SK-N-SH (cell line): ENCODE measurements at regions not wholly inside any gene's neighbourhood (a gene's known extent, or its start where the extent isn't known, plus 50 kb on each side); places are given as distances from the start of the nearest gene placed in this dataset.
A peak's percentile ranks its signal among the peaks of the same experiment; 100 is the strongest.

Experiments
- CTCF ChIA-PET: fragments of 300-600, 350-600 bp; formaldehyde crosslinking; extraction: SDS; loops from one replicate; lab custom pipeline; 2021; lab: Yijun Ruan, JAX
- POLR2A ChIA-PET: fragments of 350-600 bp; sonication (Branson Sonifier 250); formaldehyde crosslinking; extraction: SDS; loops from one replicate; lab custom pipeline; 2020; ENCODE audit warnings: antibody characterized with exemption, inconsistent platforms; lab: Yijun Ruan, JAX
- DNase-seq: peaks from one replicate; pipeline ENCODE4 v3.0.0; 2012
- H2AFZ ChIP-seq: fragments of 200-600 bp; sonication (generic); 2 replicates; pipeline ENCODE4 v1.8.1; 2016; ENCODE audit warnings: antibody characterized with exemption, mild to moderate bottlenecking, low read depth
- H3F3A ChIP-seq: fragments of 200-600 bp; sonication (generic); replicated peaks from 2 replicates; pipeline ENCODE3; 2016; ENCODE audit warnings: antibody characterized with exemption, mild to moderate bottlenecking; ENCODE audit not compliant: insufficient read depth
- H3K27ac ChIP-seq, 2 experiments: fragments of 200-500 bp in 1 of 2; fragments of 200-600 bp in 1 of 2; sonication (Bioruptor generic) in 1 of 2; sonication (generic), shearing (Covaris generic) in 1 of 2; 2 replicates each; pipeline versions ENCODE4 v1.5.1 to v1.6.1; 2014 to 2016; ENCODE audit warnings: low read depth in 2 of 2, inconsistent platforms in 1 of 2, low read length in 1 of 2, mild to moderate bottlenecking in 1 of 2, mixed read lengths in 1 of 2
- H3K27me3 ChIP-seq: fragments of 200-600 bp; sonication (generic), shearing (Covaris generic); 2 replicates; pipeline ENCODE4 v1.6.1; 2016; ENCODE audit warnings: mixed run types; ENCODE audit not compliant: insufficient read depth
- H3K36me3 ChIP-seq, 2 experiments: fragments of 200-500 bp in 1 of 2; fragments of 200-600 bp in 1 of 2; sonication (Bioruptor generic) in 1 of 2; sonication (generic) in 1 of 2; replicated peaks in 1 of 2; 2 replicates each; pipeline versions ENCODE3 to v1.5.1; 2014 to 2016; ENCODE audit warnings: low read length in 1 of 2, mild to moderate bottlenecking in 1 of 2; ENCODE audit not compliant: insufficient read depth in 2 of 2, control insufficient read depth in 1 of 2
- H3K4me1 ChIP-seq, 2 experiments: fragments of 200-500 bp in 1 of 2; fragments of 200-600 bp in 1 of 2; sonication (Bioruptor generic) in 1 of 2; sonication (generic), shearing (Covaris generic) in 1 of 2; 2 replicates each; pipeline versions ENCODE4 v1.5.1 to v1.6.1; 2014 to 2016; ENCODE audit warnings: low read depth in 1 of 2, low read length in 1 of 2, mixed run types in 1 of 2; ENCODE audit not compliant: insufficient read depth in 2 of 2, control insufficient read depth in 1 of 2
- H3K4me2 ChIP-seq: fragments of 200-600 bp; sonication (generic), shearing (Covaris generic); 2 replicates; pipeline ENCODE4 v1.6.1; 2017; ENCODE audit warnings: mixed run types
- H3K4me3 ChIP-seq, 2 experiments: fragments of 200-500 bp in 1 of 2; fragments of 200-600 bp in 1 of 2; sonication (Bioruptor generic) in 1 of 2; sonication (generic), shearing (Covaris generic) in 1 of 2; 2 replicates each; pipeline versions ENCODE4 v1.5.1 to v1.8.1; 2014 to 2016; ENCODE audit warnings: low read depth in 2 of 2, inconsistent platforms in 1 of 2, low read length in 1 of 2, mild to moderate bottlenecking in 1 of 2, mixed read lengths in 1 of 2, moderate library complexity in 1 of 2
- H3K79me2 ChIP-seq: fragments of 200-600 bp; sonication (generic); 2 replicates; pipeline ENCODE4 v1.8.1; 2017; ENCODE audit warnings: mild to moderate bottlenecking; ENCODE audit not compliant: insufficient read depth
- H3K9ac ChIP-seq: fragments of 200-600 bp; sonication (generic); 2 replicates; pipeline ENCODE4 v1.6.1; 2017; ENCODE audit warnings: mixed run types
- H3K9me2 ChIP-seq: fragments of 200-600 bp; sonication (generic); 2 replicates; pipeline ENCODE4 v1.6.1; 2017; ENCODE audit warnings: mixed run types
- H3K9me3 ChIP-seq: fragments of 200-600 bp; sonication (generic); 2 replicates; pipeline ENCODE4 v1.6.1; 2017; ENCODE audit warnings: mixed run types, mild to moderate bottlenecking, moderate library complexity
- H4K20me1 ChIP-seq: fragments of 200-600 bp; sonication (generic); 2 replicates; pipeline ENCODE4 v1.6.1; 2017; ENCODE audit warnings: mild to moderate bottlenecking, mixed run types; ENCODE audit not compliant: insufficient read depth
- CTCF ChIP-seq: fragments of 200-600 bp; sonication (generic); IDR thresholded peaks from 2 replicates; pipeline ENCODE4 v1.6.1; 2017; ENCODE audit warnings: antibody characterized with exemption, mild to moderate bottlenecking, moderate library complexity
- EP300 ChIP-seq, 2 experiments: IDR thresholded peaks; 2 replicates each; pipeline versions ENCODE4 v1.4.0 to v1.6.1; 2012; ENCODE audit warnings: borderline replicate concordance in 1 of 2, low read depth in 1 of 2, low read length in 1 of 2
- GABPA ChIP-seq: IDR thresholded peaks from 2 replicates; pipeline ENCODE4 v1.4.0; 2012; ENCODE audit warnings: low read depth, mild to moderate bottlenecking
- MXI1 ChIP-seq: IDR thresholded peaks from 2 replicates; pipeline ENCODE4 v1.6.1; 2012; ENCODE audit warnings: mild to moderate bottlenecking, low read depth, low read length, improper control_type of control experiment
- POLR2AphosphoS5 ChIP-seq: IDR thresholded peaks from 2 replicates; pipeline ENCODE4 v1.6.1; 2012; ENCODE audit warnings: low read depth, low read length
- RAD21 ChIP-seq: IDR thresholded peaks from 2 replicates; pipeline ENCODE4 v1.6.1; 2012; ENCODE audit warnings: mild to moderate bottlenecking, low read length
- RCOR1 ChIP-seq: fragments of 150-350 bp; IDR thresholded peaks from 2 replicates; pipeline ENCODE4 v1.6.1; 2017; ENCODE audit warnings: antibody characterized with exemption, low read length
- SIN3A ChIP-seq: IDR thresholded peaks from 2 replicates; pipeline ENCODE4 v1.6.1; 2012; ENCODE audit warnings: low read depth, mild to moderate bottlenecking, low read length, moderate library complexity, borderline replicate concordance
- TCF12 ChIP-seq: IDR thresholded peaks from 2 replicates; pipeline ENCODE4 v1.4.0; 2012
- YY1 ChIP-seq: IDR thresholded peaks from 2 replicates; pipeline ENCODE4 v1.4.0; 2012; ENCODE audit warnings: low read depth, mild to moderate bottlenecking
- WGBS: methylation state at CpG from one replicate; pipeline ENCODE4 v1.1.6; 2017; ENCODE audit warnings: low lambda C conversion rate; 5-methylcytosine and 5-hydroxymethylcytosine counted together
- TF ChIP-seq, protein P1 (sequence below): IDR thresholded peaks from 2 replicates; pipeline ENCODE4 v1.4.0; 2012; ENCODE audit warnings: low read depth, borderline replicate concordance

DNA sequence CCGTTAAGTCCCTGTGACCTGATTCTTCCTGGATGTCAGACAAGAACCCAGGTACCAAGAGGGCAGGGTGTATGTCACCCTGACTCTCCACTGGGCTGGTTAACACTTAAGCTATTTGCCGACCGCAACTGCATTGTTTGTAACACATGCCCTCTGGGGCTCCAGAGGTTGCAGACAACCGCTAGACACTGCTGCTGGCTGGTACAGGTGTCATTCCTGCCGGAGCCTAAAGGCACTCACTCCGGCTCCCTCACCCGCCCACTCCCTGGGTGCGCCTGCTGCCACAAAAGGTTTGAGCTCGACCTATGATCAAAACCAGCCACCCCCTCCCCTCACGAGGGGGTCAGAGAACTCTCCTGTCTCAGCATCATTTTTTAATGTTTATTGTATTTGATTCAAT is 208.2 kb downstream of the FAT4 start:
- ChIA-PET POLR2A (no interaction called here), CTCF (no interaction called here)
- peaks cover 0 to 12% of the 10 kb centered on the region in 2 experiments; a peak in 2 of 4 replicates for H3K4me1 ChIP-seq
- no peak for TF ChIP-seq YY1
- TF ChIP-seq TCF12, result no peak
- TF ChIP-seq CTCF, result no peak
- no peak for TF ChIP-seq MXI1
- TF ChIP-seq EP300 (IDR thresholded peaks at IDR 0.05; ENCODE audit: borderline replicate concordance in 1 of 2, low read depth in 1 of 2, low read length in 1 of 2), result no peak
- no peak for TF ChIP-seq POLR2AphosphoS5
- no peak for TF ChIP-seq GABPA
- TF ChIP-seq SIN3A, result no peak
- TF ChIP-seq RCOR1, result no peak
- TF ChIP-seq, protein P1, sequence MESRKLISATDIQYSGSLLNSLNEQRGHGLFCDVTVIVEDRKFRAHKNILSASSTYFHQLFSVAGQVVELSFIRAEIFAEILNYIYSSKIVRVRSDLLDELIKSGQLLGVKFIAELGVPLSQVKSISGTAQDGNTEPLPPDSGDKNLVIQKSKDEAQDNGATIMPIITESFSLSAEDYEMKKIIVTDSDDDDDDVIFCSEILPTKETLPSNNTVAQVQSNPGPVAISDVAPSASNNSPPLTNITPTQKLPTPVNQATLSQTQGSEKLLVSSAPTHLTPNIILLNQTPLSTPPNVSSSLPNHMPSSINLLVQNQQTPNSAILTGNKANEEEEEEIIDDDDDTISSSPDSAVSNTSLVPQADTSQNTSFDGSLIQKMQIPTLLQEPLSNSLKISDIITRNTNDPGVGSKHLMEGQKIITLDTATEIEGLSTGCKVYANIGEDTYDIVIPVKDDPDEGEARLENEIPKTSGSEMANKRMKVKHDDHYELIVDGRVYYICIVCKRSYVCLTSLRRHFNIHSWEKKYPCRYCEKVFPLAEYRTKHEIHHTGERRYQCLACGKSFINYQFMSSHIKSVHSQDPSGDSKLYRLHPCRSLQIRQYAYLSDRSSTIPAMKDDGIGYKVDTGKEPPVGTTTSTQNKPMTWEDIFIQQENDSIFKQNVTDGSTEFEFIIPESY, result no peak
- no peak for TF ChIP-seq RAD21
- H3K79me2 ChIP-seq, result no peaks in the 10 kb centered on the region; the same call in 1 of the 2 replicates
- no peaks in the 10 kb centered on the region for H4K20me1 ChIP-seq
- no peaks in the 10 kb centered on the region for H3K9me2 ChIP-seq
- H3K4me3 ChIP-seq, result no peak overlapping the region
- H3F3A ChIP-seq, result peaks cover 25% of the 10 kb centered on the region
- H2AFZ ChIP-seq, result peak overlapping the region; percentile 74; the same call in 1 of the 2 replicates
- H3K9me3 ChIP-seq, result no peaks in the 10 kb centered on the region
- 62% methylated on average over 6 of the region's 10 CpGs for WGBS
- no peak overlapping the region for H3K9ac ChIP-seq
- no peak overlapping the region for H3K4me2 ChIP-seq
- no peak for DNase-seq
- no peak overlapping the region for H3K27ac ChIP-seq
- no peaks in the 10 kb centered on the region for H3K36me3 ChIP-seq
- H3K27me3 ChIP-seq, result no peaks in the 10 kb centered on the region

GRCh38 chr4:125526420-125526819 is 211.7 kb downstream of the FAT4 start:
- H3K9ac ChIP-seq, result no peak overlapping the region
- no peaks in the 10 kb centered on the region for H4K20me1 ChIP-seq
- H3K36me3 ChIP-seq, result no peaks in the 10 kb centered on the region
- H3K27ac ChIP-seq, result no peak overlapping the region
- ChIA-PET CTCF (interaction anchor here (1.2 kb wide), 1 partner anchor 12 kb away, joined by 3 read pairs; no protein-coding TSS in a partner anchor), POLR2A (no interaction called here)
- H2AFZ ChIP-seq, result no peak overlapping the region
- 89% methylated on average over 2 of the region's 2 CpGs for WGBS
- H3K4me3 ChIP-seq, result no peak overlapping the region
- H3K79me2 ChIP-seq, result no peaks in the 10 kb centered on the region; the same call in 1 of the 2 replicates
- H3K27me3 ChIP-seq, result no peaks in the 10 kb centered on the region
- no peak for DNase-seq
- no peaks in the 10 kb centered on the region; a peak in 1 of 4 replicates for H3K4me1 ChIP-seq
- H3K4me2 ChIP-seq, result no peak overlapping the region
- peaks cover 7% of the 10 kb centered on the region for H3F3A ChIP-seq
- no peaks in the 10 kb centered on the region for H3K9me2 ChIP-seq
- TF ChIP-seq CTCF (peak; percentile 46), EP300 (IDR thresholded peaks at IDR 0.05; ENCODE audit: borderline replicate concordance in 1 of 2, low read depth in 1 of 2, low read length in 1 of 2) (no peak)
- H3K9me3 ChIP-seq, result no peaks in the 10 kb centered on the region
